Glutamatergic neuron (in vitro differentiated cells): ENCODE measurements at regions not wholly inside any gene's neighbourhood (a gene's known extent, or its start where the extent isn't known, plus 50 kb on each side); places are given as distances from the start of the nearest gene placed in this dataset.

ENCODE experiments used
- DNase-seq: peaks from one replicate; pipeline ENCODE4 v3.0.0; 2022
- H3K27ac Mint-ChIP-seq: one replicate; pipeline ENCODE4 v1.8.0; 2020; ENCODE audit warnings: mild to moderate bottlenecking, mixed read lengths, inconsistent platforms; ENCODE audit not compliant: unreplicated experiment
- H3K27me3 Mint-ChIP-seq: one replicate; pipeline ENCODE4 v1.8.0; 2020; ENCODE audit warnings: mild to moderate bottlenecking, moderate library complexity, mixed read lengths, inconsistent platforms; ENCODE audit not compliant: unreplicated experiment
- H3K36me3 Mint-ChIP-seq: one replicate; pipeline ENCODE4 v1.8.0; 2020; ENCODE audit warnings: mild to moderate bottlenecking, mixed read lengths, inconsistent platforms; ENCODE audit not compliant: unreplicated experiment
- H3K4me1 Mint-ChIP-seq: one replicate; pipeline ENCODE4 v1.8.0; 2020; ENCODE audit warnings: mild to moderate bottlenecking, low read depth, mixed read lengths, inconsistent platforms; ENCODE audit not compliant: unreplicated experiment
- H3K4me3 Mint-ChIP-seq: one replicate; pipeline ENCODE4 v1.8.0; 2020; ENCODE audit warnings: mild to moderate bottlenecking, mixed read lengths, inconsistent platforms; ENCODE audit not compliant: unreplicated experiment
- H3K9me3 Mint-ChIP-seq: one replicate; pipeline ENCODE4 v1.8.0; 2020; ENCODE audit warnings: mild to moderate bottlenecking, moderate library complexity, mixed read lengths, inconsistent platforms; ENCODE audit not compliant: unreplicated experiment
- CTCF ChIP-seq: fragments of 200-600 bp; sonication (generic); IDR thresholded peaks from one replicate; pipeline ENCODE4 v1.5.0; 2021; ENCODE audit not compliant: partially characterized antibody, unreplicated experiment

GRCh38 chr13:81771951-81772350 lies 1431.0 kb upstream of the SPRY2 start:
- DNase-seq: no peak
- Mint-ChIP-seq H3K36me3 (no peaks in the 10 kb centered on the region), H3K27me3 (no peaks in the 10 kb centered on the region), H3K4me3 (no peak overlapping the region), H3K4me1 (no peaks in the 10 kb centered on the region), H3K9me3 (no peaks in the 10 kb centered on the region), H3K27ac (no peak overlapping the region)
- TF ChIP-seq CTCF: no peak

GRCh38 chr13:81770868-81771505 lies 1430.1 kb upstream of the SPRY2 start:
- H3K36me3 Mint-ChIP-seq: no peaks in the 10 kb centered on the region
- no peaks in the 10 kb centered on the region for H3K27me3 Mint-ChIP-seq
- no peaks in the 10 kb centered on the region for H3K9me3 Mint-ChIP-seq
- TF ChIP-seq CTCF: no peak
- no peak overlapping the region for H3K27ac Mint-ChIP-seq
- no peaks in the 10 kb centered on the region for H3K4me1 Mint-ChIP-seq
- no peak overlapping the region for H3K4me3 Mint-ChIP-seq
- no peak for DNase-seq

GRCh38 chr13:81762449-81762848 lies 1421.5 kb upstream of the SPRY2 start:
- no peak overlapping the region for H3K4me3 Mint-ChIP-seq
- DNase-seq: no peak
- H3K4me1 Mint-ChIP-seq: no peaks in the 10 kb centered on the region
- H3K36me3 Mint-ChIP-seq: no peaks in the 10 kb centered on the region
- TF ChIP-seq CTCF: peak; percentile 20
- peaks cover 1% of the 10 kb centered on the region for H3K27me3 Mint-ChIP-seq
- H3K9me3 Mint-ChIP-seq: no peaks in the 10 kb centered on the region
- no peak overlapping the region for H3K27ac Mint-ChIP-seq

GRCh38 chr13:81760316-81760715 lies 1419.4 kb upstream of the SPRY2 start:
- H3K36me3 Mint-ChIP-seq: no peaks in the 10 kb centered on the region
- no peaks in the 10 kb centered on the region for H3K4me1 Mint-ChIP-seq
- peaks cover 1% of the 10 kb centered on the region for H3K27me3 Mint-ChIP-seq
- TF ChIP-seq CTCF: no peak
- no peak for DNase-seq
- no peak overlapping the region for H3K4me3 Mint-ChIP-seq
- no peak overlapping the region for H3K27ac Mint-ChIP-seq
- no peaks in the 10 kb centered on the region for H3K9me3 Mint-ChIP-seq

GRCh38 chr13:81757348-81757970 lies 1416.5 kb upstream of the SPRY2 start:
- H3K9me3 Mint-ChIP-seq: no peaks in the 10 kb centered on the region
- H3K4me1 Mint-ChIP-seq: no peaks in the 10 kb centered on the region
- no peak overlapping the region for H3K4me3 Mint-ChIP-seq
- H3K27ac Mint-ChIP-seq: no peak overlapping the region
- TF ChIP-seq CTCF: no peak
- H3K36me3 Mint-ChIP-seq: no peaks in the 10 kb centered on the region
- H3K27me3 Mint-ChIP-seq: peaks cover 1% of the 10 kb centered on the region
- DNase-seq: no peak
